Rectal smooth muscle tissue (tissue), 1 donor: ENCODE measurements at regions not wholly inside any gene's neighbourhood (a gene's known extent, or its start where the extent isn't known, plus 50 kb on each side); places are given as distances from the start of the nearest gene placed in this dataset.

Experiments used
- H3K27ac ChIP-seq: one replicate; pipeline ENCODE4 v1.7.0; 2013; ENCODE audit warnings: low read depth, low read length, inconsistent platforms
- H3K27me3 ChIP-seq: one replicate; pipeline ENCODE4 v1.7.0; 2013; ENCODE audit warnings: low read length; ENCODE audit not compliant: control insufficient read depth, insufficient read depth
- H3K36me3 ChIP-seq: one replicate; pipeline ENCODE4 v1.7.0; 2013; ENCODE audit warnings: low read length; ENCODE audit not compliant: control insufficient read depth, insufficient read depth
- H3K4me1 ChIP-seq: one replicate; pipeline ENCODE4 v1.7.0; 2013; ENCODE audit warnings: low read length; ENCODE audit not compliant: control insufficient read depth, insufficient read depth
- H3K4me3 ChIP-seq: one replicate; pipeline ENCODE4 v1.7.0; 2013; ENCODE audit warnings: low read length
- H3K9ac ChIP-seq: one replicate; pipeline ENCODE4 v1.7.0; 2013; ENCODE audit warnings: low read length

GRCh38 chr6:11432091-11432490 lies 105.5 kb upstream of the TMEM170B start:
- Histone ChIP-seq H3K27ac (no peak overlapping the region), H3K4me3 (no peak overlapping the region), H3K36me3 (no peaks in the 10 kb centered on the region), H3K4me1 (peaks cover 2% of the 10 kb centered on the region), H3K9ac (no peak overlapping the region), H3K27me3 (no peaks in the 10 kb centered on the region)

GRCh38 chr6:11431455-11431937 lies 106.1 kb upstream of the TMEM170B start:
- H3K27me3 ChIP-seq: no peaks in the 10 kb centered on the region
- no peak overlapping the region for H3K9ac ChIP-seq
- no peaks in the 10 kb centered on the region for H3K36me3 ChIP-seq
- peaks cover 2% of the 10 kb centered on the region for H3K4me1 ChIP-seq
- no peak overlapping the region for H3K4me3 ChIP-seq
- no peak overlapping the region for H3K27ac ChIP-seq

- H3K9ac ChIP-seq: no peak overlapping the region
- H3K27ac ChIP-seq: no peak overlapping the region
These were observed 107.5 kb upstream of the TMEM170B start for GRCh38 chr6:11430036-11430435.

DNA sequence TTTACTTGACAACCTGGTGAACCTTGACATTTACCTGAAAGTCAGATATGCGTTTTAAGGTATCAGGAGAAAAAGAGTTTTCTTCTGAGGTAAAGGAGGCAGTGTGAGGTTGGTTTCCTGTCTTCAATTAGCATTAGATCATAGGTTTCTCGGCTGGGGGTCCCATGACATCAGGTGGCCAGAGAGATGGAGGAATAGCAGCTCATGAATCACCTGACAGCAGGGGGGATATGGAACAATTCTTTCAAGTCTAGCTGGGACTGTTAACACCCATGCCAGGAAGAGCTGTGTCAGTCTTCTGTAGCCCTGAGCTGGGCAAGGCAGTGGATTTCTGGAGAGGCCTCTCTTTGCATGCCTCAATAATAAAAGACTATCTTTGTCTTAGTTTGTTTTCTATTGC lies 108.0 kb upstream of the TMEM170B start:
- Histone ChIP-seq H3K4me3 (no peak overlapping the region), H3K9ac (no peak overlapping the region), H3K36me3 (no peaks in the 10 kb centered on the region), H3K4me1 (peaks cover 2% of the 10 kb centered on the region), H3K27me3 (no peaks in the 10 kb centered on the region), H3K27ac (no peak overlapping the region)

More at GRCh38 chr6:11430036-11430435, 107.5 kb upstream of the TMEM170B start:
- Histone ChIP-seq H3K27me3 (no peaks in the 10 kb centered on the region), H3K36me3 (no peaks in the 10 kb centered on the region), H3K4me3 (no peak overlapping the region), H3K4me1 (peaks cover 2% of the 10 kb centered on the region)

DNA sequence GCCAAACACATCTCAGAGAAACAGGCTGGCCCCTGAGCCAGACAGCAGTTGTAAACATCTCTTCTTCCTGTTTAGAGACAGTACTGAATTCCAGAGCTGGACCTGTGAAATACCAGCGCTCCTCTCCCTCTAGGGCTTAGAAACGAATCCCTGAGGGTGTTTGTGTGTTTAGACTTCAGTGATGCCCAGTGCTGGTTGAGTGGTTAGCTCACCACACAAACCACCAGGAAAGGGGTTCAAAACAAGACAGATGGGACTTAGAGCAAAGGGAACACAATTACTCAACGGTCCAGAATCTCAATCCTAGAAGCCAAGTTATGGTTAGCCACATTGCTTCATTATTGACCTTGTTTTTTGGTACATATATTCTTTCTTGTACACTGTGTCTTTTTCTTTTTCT lies 108.7 kb upstream of the TMEM170B start:
- Histone ChIP-seq H3K9ac (no peak overlapping the region), H3K4me1 (peaks cover 2% of the 10 kb centered on the region), H3K27ac (no peak overlapping the region), H3K27me3 (no peaks in the 10 kb centered on the region), H3K4me3 (no peak overlapping the region), H3K36me3 (no peaks in the 10 kb centered on the region)

DNA sequence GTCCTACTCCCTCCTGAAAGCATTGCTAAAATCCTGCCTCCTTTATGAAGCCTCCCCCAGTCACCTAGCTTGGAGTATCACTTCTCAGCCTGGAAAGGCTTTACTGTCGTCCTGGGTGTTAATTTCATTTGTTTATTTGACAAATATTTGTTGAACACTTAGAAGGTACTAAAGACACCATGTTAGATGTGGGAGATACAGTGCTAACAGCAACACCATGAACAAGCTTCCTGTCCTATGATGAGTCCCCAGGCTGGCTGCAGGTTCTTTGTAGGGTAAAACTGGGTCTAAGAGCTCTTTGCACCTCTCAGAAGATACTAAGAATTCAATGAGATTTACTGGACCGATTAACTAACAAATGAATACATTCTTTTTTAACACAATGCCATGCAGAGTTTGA lies 109.2 kb upstream of the TMEM170B start:
- no peak overlapping the region for H3K27ac ChIP-seq
- H3K27me3 ChIP-seq: no peaks in the 10 kb centered on the region
- H3K9ac ChIP-seq: no peak overlapping the region
- no peaks in the 10 kb centered on the region for H3K36me3 ChIP-seq
- no peak overlapping the region for H3K4me3 ChIP-seq
- peaks cover 2% of the 10 kb centered on the region for H3K4me1 ChIP-seq

DNA sequence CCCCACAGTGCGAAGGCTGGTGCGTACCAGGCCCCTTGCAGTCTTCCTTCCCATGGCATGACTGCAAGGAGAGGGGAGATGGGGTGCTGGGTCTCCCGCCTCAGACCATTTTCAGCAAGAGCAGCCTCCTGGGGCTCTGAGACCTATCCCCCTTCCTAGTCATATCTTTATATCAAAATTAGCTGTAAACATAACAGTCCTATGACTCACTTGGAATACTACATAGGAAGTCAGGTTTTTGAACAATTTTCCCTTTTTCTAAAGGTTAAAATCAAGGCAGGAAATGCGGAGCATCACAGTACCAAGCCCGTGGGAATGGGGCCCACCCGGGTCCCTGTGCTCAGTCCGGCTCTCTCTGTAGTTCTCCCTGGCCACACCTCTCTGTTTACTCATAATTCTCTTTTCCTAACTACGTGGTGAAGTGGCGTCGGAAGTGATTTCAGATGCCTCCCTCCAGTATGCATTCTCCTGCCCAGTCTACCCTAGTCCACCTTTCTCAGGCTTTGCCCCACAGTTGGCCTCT lies 109.8 kb upstream of the TMEM170B start:
- Histone ChIP-seq H3K27ac (no peak overlapping the region), H3K4me1 (peaks cover 2% of the 10 kb centered on the region), H3K27me3 (no peaks in the 10 kb centered on the region), H3K9ac (no peak overlapping the region), H3K36me3 (no peaks in the 10 kb centered on the region), H3K4me3 (no peak overlapping the region)

DNA sequence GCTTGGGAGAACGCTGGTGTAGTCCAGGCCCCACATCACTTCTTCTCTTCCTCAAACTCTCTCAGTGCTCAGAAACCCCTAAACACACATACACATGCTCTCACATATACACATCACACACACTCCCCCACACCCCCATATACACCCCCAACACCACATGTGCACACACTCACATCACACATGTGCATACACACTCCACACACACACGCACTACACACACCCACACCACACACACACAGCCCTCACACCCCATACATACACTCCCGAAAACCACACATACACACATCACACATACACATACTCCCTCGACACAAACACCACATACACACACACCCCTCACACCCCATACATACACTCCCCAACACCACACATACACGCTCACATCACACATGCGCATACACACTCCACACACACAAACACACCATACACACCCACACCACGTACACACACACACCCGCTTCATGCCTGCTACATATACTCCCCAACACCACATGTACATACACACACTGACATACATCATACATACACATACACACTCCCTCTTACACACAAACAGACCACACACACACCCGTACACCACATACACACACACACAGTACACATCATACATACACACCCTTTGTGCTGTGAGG lies 110.3 kb upstream of the TMEM170B start:
- H3K27ac ChIP-seq: no peak overlapping the region
- H3K27me3 ChIP-seq: no peaks in the 10 kb centered on the region
- no peak overlapping the region for H3K9ac ChIP-seq
- H3K4me1 ChIP-seq: peaks cover 2% of the 10 kb centered on the region
- no peaks in the 10 kb centered on the region for H3K36me3 ChIP-seq
- no peak overlapping the region for H3K4me3 ChIP-seq

GRCh38 chr6:11426571-11426970 lies 111.0 kb upstream of the TMEM170B start:
- H3K27me3 ChIP-seq: no peaks in the 10 kb centered on the region
- peaks cover 2% of the 10 kb centered on the region for H3K4me1 ChIP-seq
- no peak overlapping the region for H3K4me3 ChIP-seq
- H3K36me3 ChIP-seq: no peaks in the 10 kb centered on the region
- H3K27ac ChIP-seq: no peak overlapping the region
- H3K9ac ChIP-seq: no peak overlapping the region

GRCh38 chr6:11425876-11426275 lies 111.7 kb upstream of the TMEM170B start:
- H3K27ac ChIP-seq: no peak overlapping the region
- H3K4me1 ChIP-seq: peaks cover 2% of the 10 kb centered on the region
- H3K9ac ChIP-seq: no peak overlapping the region
- H3K4me3 ChIP-seq: no peak overlapping the region
- H3K27me3 ChIP-seq: no peaks in the 10 kb centered on the region
- no peaks in the 10 kb centered on the region for H3K36me3 ChIP-seq

- H3K9ac ChIP-seq: no peak overlapping the region
- no peaks in the 10 kb centered on the region for H3K36me3 ChIP-seq
- H3K4me1 ChIP-seq: peaks cover 2% of the 10 kb centered on the region
- no peak overlapping the region for H3K4me3 ChIP-seq
- H3K27ac ChIP-seq: no peak overlapping the region
- no peaks in the 10 kb centered on the region for H3K27me3 ChIP-seq
These were observed 112.1 kb upstream of the TMEM170B start for GRCh38 chr6:11425431-11425871.

DNA sequence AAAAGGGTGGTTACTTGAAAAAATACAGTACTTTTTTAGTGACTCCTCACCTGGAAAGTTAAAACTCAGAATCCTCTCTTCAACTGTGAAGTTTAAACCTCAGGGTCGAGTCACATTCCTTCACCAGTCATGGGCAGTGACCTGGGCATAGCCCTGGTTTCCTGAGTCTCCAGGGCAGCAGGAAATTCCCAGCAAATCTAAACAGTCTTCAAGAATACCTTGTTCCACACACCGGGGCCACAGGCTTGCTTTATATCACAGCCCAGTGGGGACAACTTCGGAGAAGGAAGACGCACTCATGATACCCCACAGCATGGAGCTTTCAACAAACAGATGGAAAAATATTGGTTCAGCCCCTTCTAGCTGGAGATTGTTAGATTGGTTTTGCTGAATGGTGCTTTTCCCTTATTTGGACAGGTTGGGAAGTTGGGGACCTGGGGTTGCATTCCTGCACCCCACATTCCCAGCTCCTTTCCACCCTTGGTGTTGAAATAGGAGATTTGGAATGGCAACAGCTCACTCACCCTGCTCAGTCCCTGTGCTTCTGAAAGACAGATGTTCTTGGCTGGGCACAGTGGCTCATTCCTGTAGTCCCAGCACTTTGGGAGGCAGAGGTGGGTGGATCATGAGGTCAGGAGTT lies 113.0 kb upstream of the TMEM170B start:
- no peak overlapping the region for H3K9ac ChIP-seq
- peaks cover 2% of the 10 kb centered on the region for H3K4me1 ChIP-seq
- no peaks in the 10 kb centered on the region for H3K36me3 ChIP-seq
- H3K27me3 ChIP-seq: no peaks in the 10 kb centered on the region
- H3K27ac ChIP-seq: no peak overlapping the region
- H3K4me3 ChIP-seq: no peak overlapping the region

DNA sequence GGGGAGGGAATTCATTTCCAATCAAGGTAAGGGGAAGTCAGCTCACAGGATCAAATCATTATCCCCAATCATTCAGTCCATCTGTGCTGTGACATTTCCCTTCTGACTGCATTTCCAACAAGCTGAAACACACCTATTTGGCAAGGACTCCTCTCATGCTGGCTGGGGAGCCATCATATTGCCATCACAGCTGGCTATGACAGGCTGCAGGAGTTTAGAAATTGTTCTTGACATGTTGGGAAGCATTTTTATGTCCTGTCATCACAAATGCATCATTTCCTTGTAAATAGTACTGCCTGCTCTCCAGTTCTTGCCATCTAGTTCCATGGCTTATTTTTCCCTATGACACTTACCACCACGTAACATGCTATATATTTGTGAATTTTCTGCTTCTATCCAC lies 113.9 kb upstream of the TMEM170B start:
- H3K4me1 ChIP-seq: peaks cover under 1% of the 10 kb centered on the region
- H3K36me3 ChIP-seq: no peaks in the 10 kb centered on the region
- H3K4me3 ChIP-seq: no peak overlapping the region
- no peaks in the 10 kb centered on the region for H3K27me3 ChIP-seq
- no peak overlapping the region for H3K27ac ChIP-seq
- H3K9ac ChIP-seq: no peak overlapping the region
